Effector CD8-positive, alpha-beta T cell (primary cell): ENCODE measurements at regions not wholly inside any gene's neighbourhood (a gene's known extent, or its start where the extent isn't known, plus 50 kb on each side); places are given as distances from the start of the nearest gene placed in this dataset.

Source experiments
- DNase-seq: peaks from one replicate; lab custom pipeline; 2025; lab: John Stamatoyannopoulos, UW

GRCh38 chr9:110143485-110143884 lies 64.5 kb downstream of the C9orf152 start:
- DNase-seq, result no peak

GRCh38 chr9:110143950-110144545 lies 63.9 kb downstream of the C9orf152 start:
- no peak for DNase-seq

- no peak for DNase-seq
Observed at GRCh38 chr9:110146373-110146772, 61.6 kb downstream of the C9orf152 start.

GRCh38 chr9:110148384-110148783 lies 59.6 kb downstream of the C9orf152 start:
- no peak for DNase-seq

GRCh38 chr9:110148891-110149290 lies 59.1 kb downstream of the C9orf152 start:
- DNase-seq, result no peak
